NCI-H2029 (cell line): ENCODE measurements at regions not wholly inside any gene's neighbourhood (a gene's known extent, or its start where the extent isn't known, plus 50 kb on each side); places are given as distances from the start of the nearest gene placed in this dataset.
"Not testable (repeated sequence)": the region's sequence is repeated elsewhere in the genome, so short reads cannot be mapped to it uniquely, and the experiment has no call there.

Source experiments
- DNase-seq: peaks from one replicate; lab custom pipeline; 2025; lab: John Stamatoyannopoulos, UW

DNA sequence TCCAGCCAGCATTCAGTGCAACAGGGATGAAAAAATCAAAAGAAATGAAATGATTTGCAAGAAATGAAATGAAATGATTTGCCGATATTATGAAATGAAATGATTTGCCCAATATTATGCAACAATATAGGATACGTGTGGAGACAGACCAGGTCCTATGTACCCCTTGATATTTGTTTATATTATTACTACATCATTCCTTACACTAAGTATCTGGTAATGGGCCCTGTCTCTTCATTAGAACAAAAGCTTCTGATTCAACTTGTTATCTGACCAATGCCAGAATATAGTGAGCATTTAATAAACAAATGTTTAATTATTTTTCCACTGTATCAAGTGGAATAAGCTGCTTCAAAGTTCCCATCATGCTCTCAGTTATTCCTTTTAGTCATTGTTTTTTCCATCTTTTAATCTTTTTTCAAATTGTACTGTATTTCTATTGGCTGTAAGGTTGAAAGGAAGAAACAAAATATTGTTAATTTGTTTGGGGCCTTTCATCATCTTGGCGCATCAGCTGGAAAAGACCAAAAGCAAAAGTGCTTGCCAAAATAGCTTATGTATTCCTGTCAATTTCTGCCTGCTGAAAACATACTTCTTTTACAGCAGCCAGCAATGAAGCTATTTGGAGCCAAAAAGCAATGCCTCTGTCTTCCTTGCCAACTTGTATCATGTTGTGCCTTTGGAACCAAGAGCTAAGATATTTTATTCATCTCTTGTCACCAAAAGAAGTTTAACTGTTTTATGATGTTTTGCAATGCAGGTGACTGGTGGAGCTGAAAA, 2314.9 kb downstream of the LRRC4C start:
- no peak for DNase-seq

DNA sequence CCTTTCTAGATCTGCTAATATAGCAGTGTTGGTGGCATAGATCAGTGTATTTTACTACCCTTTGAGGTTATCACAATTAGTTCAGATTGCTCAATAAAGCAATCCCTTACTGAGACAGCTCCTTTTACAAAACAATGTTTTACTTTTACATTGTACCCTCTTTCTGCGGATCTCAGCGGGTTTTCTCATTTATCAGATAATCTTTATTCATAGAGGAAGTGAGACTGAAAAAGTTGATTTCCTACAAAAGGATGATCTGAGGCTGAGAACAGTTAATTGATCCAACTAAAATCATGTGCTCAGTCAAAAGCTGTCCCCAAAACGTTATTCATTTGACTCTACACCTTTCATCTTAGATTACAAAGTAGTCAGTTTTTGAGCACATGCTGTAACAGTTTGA, 2319.9 kb downstream of the LRRC4C start:
- DNase-seq: no peak

DNA sequence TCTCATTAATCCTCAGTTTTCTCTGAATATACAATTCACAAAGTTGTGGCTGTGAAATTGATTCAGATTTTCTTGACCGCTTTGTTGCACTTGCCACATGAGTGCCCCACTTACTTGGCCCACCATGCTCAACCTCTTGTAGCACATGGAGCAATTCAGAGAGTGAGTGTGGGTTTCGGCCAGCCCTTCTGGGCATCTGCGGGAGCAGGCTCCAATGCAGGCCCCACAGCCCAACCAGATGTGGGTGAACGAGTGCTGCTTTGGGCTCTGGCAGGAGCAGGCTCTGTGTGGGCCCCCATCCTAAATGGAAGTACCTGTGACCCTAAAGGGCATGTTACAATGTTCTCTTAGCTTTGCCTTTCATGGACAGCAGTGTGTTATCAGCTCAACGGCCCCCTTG, 2338.6 kb downstream of the LRRC4C start:
- DNase-seq: no peak

DNA sequence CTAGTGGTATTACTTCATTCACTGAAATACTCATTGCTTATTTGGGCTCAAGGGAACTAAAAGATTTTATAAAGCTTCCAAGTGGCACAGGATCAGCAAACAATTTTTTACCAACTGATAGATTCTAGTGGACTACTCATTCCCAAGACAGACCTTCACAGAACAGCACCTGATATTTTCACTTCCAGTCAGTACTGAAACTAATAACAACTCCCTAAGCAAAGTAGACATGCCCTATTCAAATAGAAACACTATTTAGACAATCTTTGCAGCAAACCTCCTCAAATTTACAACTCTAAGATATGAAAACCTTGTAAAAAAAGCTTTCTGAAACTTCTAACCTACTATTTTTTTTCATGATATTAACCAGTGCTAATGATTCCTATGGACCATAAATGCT, 2345.8 kb downstream of the LRRC4C start:
- DNase-seq: no peak

DNA sequence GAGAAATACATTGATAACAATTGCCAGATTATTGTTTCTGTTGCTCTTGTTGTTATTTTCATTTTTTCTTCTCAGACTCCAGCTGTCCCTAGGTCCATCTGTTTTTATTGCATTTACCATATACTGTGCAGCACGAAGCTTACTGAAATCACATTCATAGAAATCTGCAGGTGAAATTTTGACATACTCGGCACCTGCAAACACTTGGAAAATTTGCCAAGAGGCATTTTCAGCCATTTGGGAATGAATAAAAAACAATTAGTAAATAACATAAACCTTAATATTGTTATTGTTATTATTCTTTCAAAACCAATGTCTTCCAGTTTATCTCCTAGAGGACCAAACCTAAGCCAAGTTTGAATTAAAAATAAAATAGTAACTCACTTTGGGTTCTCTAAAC, 2357.2 kb downstream of the LRRC4C start:
- no peak for DNase-seq

DNA sequence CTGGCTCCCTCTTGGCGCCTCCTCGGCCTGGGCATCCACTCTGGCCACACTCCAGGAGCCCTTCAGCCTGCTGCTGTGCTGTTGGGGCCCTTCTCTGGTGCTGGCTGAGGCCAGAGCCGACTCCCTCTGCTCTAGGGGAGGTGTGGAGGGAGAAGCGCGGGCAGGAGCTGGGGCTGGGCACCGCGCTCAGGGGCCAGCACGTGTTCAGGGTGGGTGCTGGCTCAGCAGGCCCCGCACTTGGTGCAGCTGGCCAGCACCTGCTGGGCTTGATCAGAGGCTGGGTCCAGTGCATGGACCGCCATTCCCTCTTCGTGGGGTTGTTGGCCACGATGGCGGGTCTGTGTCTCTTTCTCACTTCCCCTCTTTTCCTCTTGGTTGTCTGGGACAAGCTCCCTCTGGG, 2381.0 kb downstream of the LRRC4C start:
- no peak for DNase-seq

DNA sequence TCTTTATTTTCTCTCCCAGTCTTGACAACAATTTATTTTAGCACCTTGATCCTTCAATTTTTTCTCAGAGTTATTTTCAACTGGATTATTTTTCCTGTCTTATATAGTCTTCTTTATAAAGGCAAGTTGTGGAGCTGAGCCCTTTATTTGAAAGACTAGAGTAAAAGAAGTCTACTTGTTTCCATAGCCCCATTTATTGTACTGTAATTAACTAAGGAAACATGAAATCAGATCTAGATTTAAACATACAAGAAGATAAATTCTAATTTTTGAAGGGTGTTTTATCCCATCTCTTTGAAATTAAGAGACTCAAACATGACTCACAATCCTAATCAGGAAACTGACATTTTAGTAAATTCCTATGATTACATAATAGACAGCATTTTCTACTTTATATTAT, 2421.8 kb downstream of the LRRC4C start:
- DNase-seq: no peak

DNA sequence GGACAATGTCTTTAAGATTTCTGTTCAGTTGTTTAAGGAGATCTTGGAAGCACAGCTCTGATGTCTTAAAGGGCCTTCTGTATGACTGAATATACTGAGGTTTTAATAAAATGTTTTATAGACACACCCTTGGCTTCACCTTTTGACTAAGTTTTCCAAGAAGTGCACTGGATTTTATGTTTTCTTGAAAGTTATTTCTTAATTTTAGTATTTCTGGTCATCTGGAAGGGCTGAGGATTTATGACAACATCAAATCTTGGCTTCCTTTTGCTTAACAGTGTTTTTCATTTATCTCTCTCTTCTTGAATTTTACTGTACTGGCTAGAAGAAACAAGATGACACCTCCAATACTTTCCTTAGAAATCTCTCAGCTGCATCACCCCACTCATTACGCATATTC, 2423.4 kb downstream of the LRRC4C start:
- no peak for DNase-seq

DNA sequence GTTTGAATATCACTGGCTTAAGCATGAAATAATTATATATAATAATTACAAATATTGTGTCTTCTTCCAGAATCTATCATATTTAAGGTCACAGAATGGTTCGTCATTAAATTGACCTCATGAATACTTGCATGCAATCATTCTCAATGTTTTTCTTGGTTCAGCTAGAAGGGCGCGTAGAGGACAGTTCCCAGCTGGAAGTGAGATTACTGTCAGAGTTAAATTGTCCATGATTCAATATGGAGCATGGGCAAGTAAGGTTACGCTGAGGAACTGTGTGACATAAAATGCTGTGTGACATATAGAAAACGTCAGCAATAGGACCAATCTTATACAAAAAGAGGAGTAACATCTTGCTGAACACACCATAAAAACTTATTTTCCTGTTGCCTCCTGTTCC, 2423.5 kb upstream of the RAG2 start:
- no peak for DNase-seq

DNA sequence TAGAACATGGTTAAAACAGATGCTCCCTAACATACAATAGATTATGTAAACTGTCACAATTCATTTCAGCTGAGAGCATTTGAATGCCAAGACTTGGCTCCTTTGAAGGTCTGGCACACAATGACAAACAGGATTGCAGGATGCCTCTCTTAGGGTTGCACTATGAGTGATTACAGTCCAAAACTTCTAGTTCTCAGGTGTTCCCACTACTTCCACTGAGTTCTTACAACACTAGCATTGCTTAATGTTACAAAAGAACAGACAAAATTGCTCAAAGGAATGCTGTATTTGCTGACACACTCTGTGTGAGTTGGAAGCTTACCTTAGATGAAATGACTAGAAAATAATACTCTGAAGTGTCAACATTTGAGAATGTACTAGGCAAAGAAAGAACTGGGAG, 2413.8 kb upstream of the RAG2 start:
- DNase-seq: no peak

DNA sequence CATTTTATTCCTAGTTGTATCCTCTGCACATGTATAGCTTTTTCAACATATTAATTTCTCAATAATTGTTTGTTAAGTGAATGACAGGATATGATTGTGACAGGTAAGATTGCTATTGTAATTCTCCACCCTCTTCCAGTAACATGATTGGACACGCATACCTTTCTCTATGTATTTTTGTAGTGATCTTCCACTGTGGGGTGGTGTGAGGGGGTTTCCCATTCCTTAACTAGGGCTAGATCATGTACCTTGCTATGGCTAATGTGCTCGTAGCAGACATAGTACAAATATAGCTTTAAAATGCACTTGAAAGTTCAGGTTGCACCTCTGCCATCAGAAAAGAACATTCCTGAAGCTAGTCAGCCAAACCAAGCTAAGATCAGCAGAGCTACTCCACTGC, 2392.8 kb upstream of the RAG2 start:
- DNase-seq: no peak

DNA sequence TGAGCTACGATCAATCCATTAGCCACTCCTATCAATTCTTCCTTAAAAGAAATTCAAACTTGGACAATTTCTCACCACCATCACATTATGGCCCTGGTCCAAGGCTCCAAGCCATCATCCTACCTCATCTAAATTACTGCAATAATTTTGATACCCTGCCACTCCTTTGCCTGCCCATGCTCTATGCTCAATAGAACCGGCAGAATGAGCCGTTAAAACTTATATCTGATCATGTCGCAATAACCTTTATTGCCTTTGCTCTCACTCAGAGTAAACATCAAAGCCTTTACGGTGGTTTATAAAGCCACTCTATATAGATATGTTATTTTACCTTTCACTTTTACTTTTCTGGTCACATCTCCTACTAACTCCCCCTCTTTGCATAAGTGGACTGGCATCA, 2392.1 kb upstream of the RAG2 start:
- no peak for DNase-seq

DNA sequence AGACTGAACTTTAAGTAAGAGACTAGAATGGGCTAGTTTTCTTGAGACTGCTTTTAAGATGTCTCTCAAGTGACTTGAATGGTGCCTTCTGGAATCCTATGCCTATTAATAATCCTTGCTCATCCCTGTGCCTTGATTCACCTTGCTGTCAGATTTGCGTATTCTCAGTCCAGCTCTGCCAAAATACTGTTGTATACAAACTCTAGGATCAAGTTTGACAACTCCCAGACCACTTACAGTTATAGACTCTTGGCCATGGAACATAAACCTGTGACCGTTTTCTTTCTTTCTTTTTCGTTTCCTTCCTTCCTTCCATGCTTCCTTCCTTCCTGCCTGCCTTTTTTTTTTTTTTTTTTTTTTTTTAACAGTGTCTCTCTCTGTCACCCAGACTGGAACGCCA, 2390.9 kb upstream of the RAG2 start:
- DNase-seq: no peak

DNA sequence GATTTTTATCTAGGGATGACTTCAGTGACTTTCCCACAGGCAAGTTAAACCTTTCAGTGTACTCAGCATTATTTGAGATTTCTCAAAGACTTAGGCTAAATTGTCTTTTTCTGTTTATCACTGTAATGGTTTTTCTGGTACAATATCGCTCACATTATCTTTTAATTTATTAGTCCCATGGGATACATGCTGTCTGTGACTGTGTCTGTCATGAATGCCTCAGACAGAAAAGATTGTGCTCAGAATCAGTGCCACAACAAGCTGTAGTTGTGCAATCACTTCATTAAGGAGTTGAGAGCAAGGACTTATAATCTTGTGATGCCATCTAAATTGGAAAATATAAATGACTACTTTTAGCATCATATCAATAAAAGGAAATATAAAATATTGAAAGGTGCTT, 2374.2 kb upstream of the RAG2 start:
- DNase-seq: no peak

DNA sequence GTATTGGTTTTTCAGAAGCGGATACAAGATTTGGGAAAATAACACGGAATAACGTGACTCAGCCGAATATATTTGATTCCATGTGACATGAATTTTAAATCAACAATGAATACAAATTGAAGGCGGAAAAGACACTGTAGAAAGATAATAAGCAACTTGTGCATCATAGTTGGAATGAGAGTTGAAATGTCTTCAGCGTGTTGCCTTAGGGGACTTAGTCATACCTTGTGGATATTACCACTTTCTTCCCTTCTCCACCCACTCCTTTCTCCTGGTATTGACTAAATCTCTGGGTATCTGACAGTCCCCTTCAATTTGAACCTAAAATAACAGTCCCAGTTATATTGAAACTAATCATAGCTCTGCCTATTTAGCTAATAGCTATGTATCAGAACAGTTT, 2373.1 kb upstream of the RAG2 start:
- no peak for DNase-seq

DNA sequence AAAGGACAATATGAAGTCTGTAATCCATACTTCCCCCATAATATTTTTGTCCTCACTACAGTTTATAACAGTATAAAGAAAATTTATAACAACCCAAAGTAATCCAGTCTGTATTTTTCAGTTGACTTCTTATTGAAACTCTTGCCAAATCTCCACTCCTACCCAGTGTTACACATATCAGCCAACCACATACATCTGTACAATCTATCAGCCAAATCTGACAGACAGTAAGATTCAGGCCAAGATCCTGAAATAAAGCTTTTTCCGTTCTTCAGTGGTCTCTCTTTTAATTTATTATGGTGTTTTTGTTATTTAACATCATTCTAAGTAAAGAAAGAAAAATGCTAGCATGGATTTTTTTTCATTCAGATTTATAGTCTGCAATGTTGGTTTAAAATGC, 2370.9 kb upstream of the RAG2 start:
- no peak for DNase-seq

DNA sequence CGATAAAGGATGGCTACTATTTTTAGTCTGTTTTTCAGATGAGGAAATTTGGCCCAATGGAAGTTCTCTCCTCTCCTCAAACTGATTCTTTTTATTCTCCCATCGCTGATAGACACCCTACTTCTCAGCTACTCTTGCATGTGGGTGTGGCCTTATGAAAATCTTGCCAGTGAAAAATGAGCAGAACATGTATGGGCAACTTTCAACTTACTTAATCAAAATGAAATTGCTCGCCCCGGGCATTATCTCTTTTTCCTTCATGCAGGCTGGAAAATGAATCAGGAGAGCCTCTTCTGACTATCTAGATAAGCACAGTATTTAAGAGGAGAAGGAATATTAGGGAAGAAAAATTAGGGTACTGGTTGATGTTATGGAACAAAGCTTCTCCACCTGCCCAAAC, 2354.7 kb upstream of the RAG2 start:
- no peak for DNase-seq

DNA sequence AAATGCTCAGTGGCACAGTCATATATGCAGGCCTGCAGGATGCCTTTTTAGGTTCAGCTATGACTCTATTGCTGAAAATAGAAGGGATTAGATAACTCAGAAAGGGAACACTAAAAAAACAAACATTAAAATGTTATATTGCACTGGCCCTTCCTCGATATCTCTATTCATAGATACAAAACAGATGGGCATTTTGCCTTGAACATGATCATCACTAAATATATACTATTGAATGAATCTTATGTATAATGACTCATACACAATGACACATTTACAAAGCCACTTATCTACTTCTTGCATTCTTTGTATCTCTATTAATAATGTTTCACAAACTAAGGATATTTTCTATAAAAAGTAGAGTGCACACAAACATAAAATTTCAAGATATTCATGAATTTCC, 2352.8 kb upstream of the RAG2 start:
- no peak for DNase-seq

DNA sequence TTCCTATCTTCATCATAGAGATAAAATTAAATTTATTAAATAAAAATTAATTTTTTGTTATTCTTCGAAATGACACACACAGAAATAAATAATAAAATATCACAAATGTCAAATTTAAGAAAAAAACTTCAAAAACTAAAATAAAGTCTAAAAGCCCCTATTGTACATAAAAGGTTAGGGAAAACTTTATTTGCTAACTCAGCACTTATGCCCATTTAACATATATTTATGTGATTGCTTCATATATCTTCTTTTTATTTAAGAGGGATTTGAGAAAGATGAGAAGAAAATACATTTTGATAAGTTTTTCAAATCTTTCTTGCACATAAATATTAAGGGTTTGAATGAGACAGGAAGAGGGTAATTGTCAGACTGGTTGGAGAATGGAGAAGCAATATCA, 2350.4 kb upstream of the RAG2 start:
- DNase-seq: no peak

DNA sequence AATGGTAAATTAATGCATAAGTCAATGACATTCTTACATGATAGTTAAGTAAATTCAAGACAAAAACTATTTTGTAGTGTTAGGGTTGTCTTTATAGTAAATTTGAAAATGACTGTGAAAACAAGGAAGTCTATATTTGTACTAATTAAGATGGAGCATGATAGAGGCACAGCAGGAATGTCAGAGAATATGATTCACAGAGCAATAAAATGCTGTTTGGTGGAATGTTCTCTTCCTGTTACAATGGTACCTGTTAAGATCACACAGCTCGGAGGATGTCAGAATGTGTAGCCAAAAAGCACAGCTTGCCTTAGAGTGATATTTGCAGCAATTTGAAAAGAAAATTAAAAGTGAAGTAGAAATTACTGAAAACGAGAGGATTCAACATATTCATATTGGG, 2339.7 kb upstream of the RAG2 start:
- no peak for DNase-seq

DNA sequence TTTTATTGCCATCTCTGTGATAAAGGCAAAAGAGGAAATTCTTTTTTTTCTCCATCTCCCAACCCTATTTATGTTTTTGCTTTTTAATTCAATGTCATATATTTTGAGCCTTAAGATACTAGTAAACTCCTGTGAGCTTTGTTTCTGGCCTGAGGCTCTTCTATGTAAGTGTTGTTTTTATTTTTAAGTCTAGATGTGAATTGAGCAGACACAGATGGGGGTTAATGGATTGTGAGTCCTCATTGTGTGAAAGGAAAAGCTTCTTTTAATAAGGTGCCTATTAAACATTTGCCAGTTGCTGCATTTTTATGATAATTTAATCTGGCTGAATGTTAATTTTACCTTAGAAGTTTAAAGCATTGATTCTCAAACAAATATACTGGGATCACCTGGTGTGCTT, 2337.9 kb upstream of the RAG2 start:
- no peak for DNase-seq

DNA sequence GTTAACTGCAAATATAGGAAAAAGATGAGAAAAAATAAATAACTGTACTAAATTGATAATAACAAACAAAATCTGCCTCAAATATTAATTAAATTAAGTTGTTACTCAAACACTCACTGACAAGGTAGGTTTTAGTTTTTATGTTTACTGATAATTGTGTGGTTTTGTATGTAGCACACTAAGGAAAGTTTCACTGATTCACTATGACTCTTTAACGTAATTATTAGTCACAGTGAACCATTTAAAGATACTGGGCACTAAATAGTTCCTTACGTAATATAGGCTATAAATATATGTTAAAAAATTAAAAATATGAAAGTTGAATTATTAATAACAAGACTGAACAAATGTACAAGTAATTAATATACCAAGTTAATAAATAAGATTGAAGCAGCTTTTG, 2330.0 kb upstream of the RAG2 start:
- DNase-seq: no peak

DNA sequence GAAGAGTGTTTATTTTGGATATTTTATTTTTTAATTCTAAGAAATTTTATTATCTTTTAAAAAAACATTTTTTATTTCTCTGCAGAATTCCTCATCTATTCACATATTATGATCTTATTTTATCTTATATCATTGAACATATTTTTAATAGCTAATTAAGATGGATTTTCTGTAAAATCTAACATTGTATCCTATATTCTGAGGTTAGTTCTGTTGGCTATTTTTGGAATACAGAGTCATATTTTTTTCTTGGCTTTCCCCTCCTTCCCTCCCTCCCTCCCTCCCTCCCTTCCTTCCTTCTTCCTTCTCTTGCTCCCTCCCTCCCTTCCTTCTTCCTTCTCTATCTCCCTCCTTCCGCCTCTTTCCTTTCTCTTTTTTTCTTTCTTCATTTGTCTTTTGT, 2326.6 kb upstream of the RAG2 start:
- DNase-seq: no peak

DNA sequence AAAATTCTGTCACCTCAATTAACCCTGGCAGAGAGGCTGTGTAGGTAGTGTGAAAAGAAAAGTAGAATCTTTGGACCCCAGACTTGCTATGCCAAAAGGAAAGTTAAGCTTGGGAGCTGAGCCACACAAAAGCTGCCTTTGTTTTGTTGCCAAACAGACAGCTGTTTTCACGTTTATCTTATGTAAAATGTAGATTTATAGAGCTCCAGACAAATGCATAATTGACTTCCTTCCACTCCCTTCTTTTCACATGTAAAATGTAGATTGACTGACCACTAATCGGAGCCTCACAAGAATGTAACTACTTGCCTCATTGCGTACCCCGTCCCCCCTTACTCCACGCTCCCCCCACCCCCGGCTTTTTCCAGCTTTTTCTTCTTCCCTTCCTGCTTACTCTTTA, 2302.2 kb upstream of the RAG2 start:
- DNase-seq: no peak

DNA sequence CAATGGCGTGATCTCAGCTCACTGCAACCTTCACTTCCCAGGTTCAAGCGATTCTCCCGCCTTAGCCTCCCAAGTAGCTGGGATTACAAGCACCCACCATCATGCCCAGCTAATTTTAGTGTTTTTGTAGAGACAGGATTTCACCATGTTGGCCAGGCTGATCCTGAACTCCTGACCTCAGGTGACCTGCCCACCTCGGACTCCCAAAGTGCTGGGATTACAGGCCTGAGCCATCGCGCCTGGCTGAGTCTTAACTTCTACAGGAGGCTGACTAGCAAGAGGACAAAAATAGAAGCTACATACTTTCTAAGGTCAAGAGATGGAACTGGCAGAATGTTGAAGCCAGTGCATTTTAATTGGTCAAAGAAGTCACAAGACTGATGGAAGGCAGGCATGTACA, 2296.2 kb upstream of the RAG2 start:
- not testable (repeated sequence) for DNase-seq
